NB4 (cell line): ENCODE measurements at regions not wholly inside any gene's neighbourhood (a gene's known extent, or its start where the extent isn't known, plus 50 kb on each side); places are given as distances from the start of the nearest gene placed in this dataset.

Source experiments
- CTCF ChIP-seq: IDR thresholded peaks from one replicate; pipeline ENCODE4 v1.5.1; 2012; ENCODE audit warnings: low read depth, low read length
- POLR2A ChIP-seq: IDR thresholded peaks from 2 replicates; pipeline ENCODE4 v1.6.1; 2011; ENCODE audit warnings: mild to moderate bottlenecking; ENCODE audit not compliant: insufficient read length; ENCODE audit errors: extremely low read depth

GRCh38 chrX:112359906-112360305 is 277.3 kb upstream of the TRPC5 start:
- no peak for TF ChIP-seq CTCF
- TF ChIP-seq POLR2A, result no peak
